NCI-H146 treated with DMSO at 0.1 percent for 48 hours (cell line): ENCODE measurements at regions not wholly inside any gene's neighbourhood (a gene's known extent, or its start where the extent isn't known, plus 50 kb on each side); places are given as distances from the start of the nearest gene placed in this dataset.
"Not testable (repeated sequence)": the region's sequence is repeated elsewhere in the genome, so short reads cannot be mapped to it uniquely, and the experiment has no call there.

ENCODE experiments used
- DNase-seq: peaks from one replicate; lab custom pipeline; 2025; ENCODE audit not compliant: unreplicated experiment; lab: John Stamatoyannopoulos, UW

- no peak for DNase-seq
These were observed 697.8 kb upstream of the HS3ST1 start for GRCh38 chr4:12126474-12126873.

- DNase-seq = no peak
These were observed 695.4 kb upstream of the HS3ST1 start for GRCh38 chr4:12124138-12124537.

- no peak for DNase-seq
These were observed 695.0 kb upstream of the HS3ST1 start for GRCh38 chr4:12123707-12124106.

GRCh38 chr4:12122316-12122715 lies 693.6 kb upstream of the HS3ST1 start:
- DNase-seq = no peak

- no peak for DNase-seq
These were observed 692.3 kb upstream of the HS3ST1 start for GRCh38 chr4:12120968-12121367.

GRCh38 chr4:12118651-12119213 lies 690.0 kb upstream of the HS3ST1 start:
- no peak for DNase-seq

- no peak for DNase-seq
These were observed 687.4 kb upstream of the HS3ST1 start for GRCh38 chr4:12116009-12116552.

- DNase-seq = no peak
These were observed 681.9 kb upstream of the HS3ST1 start for GRCh38 chr4:12110627-12111026.

GRCh38 chr4:12109056-12109455 lies 680.4 kb upstream of the HS3ST1 start:
- DNase-seq = not testable (repeated sequence)

GRCh38 chr4:12105519-12105918 lies 676.8 kb upstream of the HS3ST1 start:
- no peak for DNase-seq

GRCh38 chr4:12089920-12090319 lies 661.2 kb upstream of the HS3ST1 start:
- not testable (repeated sequence) for DNase-seq

GRCh38 chr4:12084690-12085089 lies 656.0 kb upstream of the HS3ST1 start:
- no peak for DNase-seq

- no peak for DNase-seq
These were observed 642.6 kb upstream of the HS3ST1 start for GRCh38 chr4:12071316-12071715.

GRCh38 chr4:12053966-12054365 lies 625.3 kb upstream of the HS3ST1 start:
- DNase-seq = no peak

GRCh38 chr4:12053556-12053955 lies 624.9 kb upstream of the HS3ST1 start:
- no peak for DNase-seq

GRCh38 chr4:12050357-12050756 lies 621.7 kb upstream of the HS3ST1 start:
- no peak for DNase-seq

GRCh38 chr4:12042818-12043217 lies 614.1 kb upstream of the HS3ST1 start:
- DNase-seq = no peak

GRCh38 chr4:12041828-12042227 lies 613.1 kb upstream of the HS3ST1 start:
- no peak for DNase-seq

- no peak for DNase-seq
These were observed 607.8 kb upstream of the HS3ST1 start for GRCh38 chr4:12036450-12036849.

GRCh38 chr4:12028258-12028657 lies 599.6 kb upstream of the HS3ST1 start:
- no peak for DNase-seq

- no peak for DNase-seq
These were observed 593.7 kb upstream of the HS3ST1 start for GRCh38 chr4:12022409-12022808.

- DNase-seq = no peak
These were observed 588.0 kb upstream of the HS3ST1 start for GRCh38 chr4:12016729-12017128.

- DNase-seq = no peak
These were observed 576.8 kb upstream of the HS3ST1 start for GRCh38 chr4:12005471-12005870.
